ACC112 (cell line): ENCODE measurements at regions not wholly inside any gene's neighbourhood (a gene's known extent, or its start where the extent isn't known, plus 50 kb on each side); places are given as distances from the start of the nearest gene placed in this dataset.

Experiments used
- H2AFZ ChIP-seq: fragments of 200-600 bp; sonication (generic); one replicate; pipeline ENCODE4 v1.6.0; 2017; ENCODE audit warnings: antibody characterized with exemption, low read length; ENCODE audit not compliant: unreplicated experiment
- H3K27ac ChIP-seq: fragments of 200-600 bp; sonication (generic); 2 replicates; pipeline ENCODE4 v1.5.1; 2014; ENCODE audit warnings: low read depth, mild to moderate bottlenecking, antibody characterized with exemption, low read length, moderate library complexity
- H3K27me3 ChIP-seq: fragments of 200-600 bp; sonication (generic); 2 replicates; pipeline ENCODE4 v1.6.1; 2014; ENCODE audit warnings: mild to moderate bottlenecking, antibody characterized with exemption, low read length, moderate library complexity, mixed read lengths; ENCODE audit not compliant: insufficient read depth
- H3K36me3 ChIP-seq: fragments of 200-600 bp; sonication (generic); 2 replicates; pipeline ENCODE4 v1.6.1; 2016; ENCODE audit warnings: mild to moderate bottlenecking, antibody characterized with exemption, low read length, moderate library complexity, mixed read lengths; ENCODE audit not compliant: insufficient read depth
- H3K4me1 ChIP-seq: fragments of 200-600 bp; sonication (generic); one replicate; pipeline ENCODE4 v1.6.1; 2016; ENCODE audit warnings: low read length, mixed read lengths; ENCODE audit not compliant: insufficient read depth, unreplicated experiment, control insufficient read depth
- H3K4me3 ChIP-seq: fragments of 200-600 bp; sonication (generic); 2 replicates; pipeline ENCODE4 v1.5.1; 2014; ENCODE audit warnings: mild to moderate bottlenecking, low read depth, low read length
- H3K79me2 ChIP-seq: fragments of 200-600 bp; sonication (generic); one replicate; pipeline ENCODE4 v1.6.0; 2016; ENCODE audit warnings: low read length; ENCODE audit not compliant: control insufficient read depth, unreplicated experiment, insufficient read depth

DNA sequence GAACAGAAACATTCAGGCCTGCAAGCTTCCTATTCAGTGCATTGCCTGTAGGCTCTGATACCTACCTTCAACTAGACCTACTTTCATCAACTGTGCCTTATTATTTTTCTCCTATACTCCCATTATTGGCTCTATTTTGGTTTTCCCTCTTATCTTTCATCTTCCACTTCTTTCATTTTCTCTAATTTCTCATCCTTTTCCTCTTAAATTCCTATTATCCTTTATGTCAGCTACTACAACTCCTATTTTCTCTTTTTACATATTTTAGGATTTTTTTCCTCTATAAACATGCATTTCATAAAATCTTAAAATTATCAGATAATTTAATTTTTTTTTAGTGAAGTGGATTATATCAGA, 61.6 kb upstream of the PRDM8 start:
- H3K27ac ChIP-seq: no peak overlapping the region
- no peaks in the 10 kb centered on the region for H3K27me3 ChIP-seq
- H3K4me3 ChIP-seq: no peak overlapping the region
- H3K36me3 ChIP-seq: no peaks in the 10 kb centered on the region
- H3K79me2 ChIP-seq: no peaks in the 10 kb centered on the region
- H2AFZ ChIP-seq: no peak overlapping the region
- H3K4me1 ChIP-seq: peaks cover 27% of the 10 kb centered on the region

- peaks cover 27% of the 10 kb centered on the region for H3K4me1 ChIP-seq
- H3K4me3 ChIP-seq: no peak overlapping the region
- no peak overlapping the region for H3K27ac ChIP-seq
- no peak overlapping the region for H2AFZ ChIP-seq
- no peaks in the 10 kb centered on the region for H3K27me3 ChIP-seq
- H3K79me2 ChIP-seq: no peaks in the 10 kb centered on the region
- no peaks in the 10 kb centered on the region for H3K36me3 ChIP-seq
Observed at GRCh38 chr4:80134936-80135701, 62.1 kb upstream of the ANTXR2 start.

GRCh38 chr4:80133240-80133783, 60.3 kb upstream of the ANTXR2 start:
- Histone ChIP-seq H3K27ac (no peak overlapping the region), H3K36me3 (no peaks in the 10 kb centered on the region), H3K4me1 (peaks cover 24% of the 10 kb centered on the region), H3K4me3 (no peak overlapping the region), H2AFZ (no peak overlapping the region), H3K79me2 (no peaks in the 10 kb centered on the region), H3K27me3 (no peaks in the 10 kb centered on the region)

GRCh38 chr4:80129785-80130184, 56.8 kb upstream of the ANTXR2 start:
- Histone ChIP-seq H3K4me1 (peaks cover 36% of the 10 kb centered on the region), H2AFZ (no peak overlapping the region), H3K27me3 (no peaks in the 10 kb centered on the region), H3K36me3 (no peaks in the 10 kb centered on the region), H3K79me2 (no peaks in the 10 kb centered on the region), H3K4me3 (no peak overlapping the region), H3K27ac (no peak overlapping the region)

DNA sequence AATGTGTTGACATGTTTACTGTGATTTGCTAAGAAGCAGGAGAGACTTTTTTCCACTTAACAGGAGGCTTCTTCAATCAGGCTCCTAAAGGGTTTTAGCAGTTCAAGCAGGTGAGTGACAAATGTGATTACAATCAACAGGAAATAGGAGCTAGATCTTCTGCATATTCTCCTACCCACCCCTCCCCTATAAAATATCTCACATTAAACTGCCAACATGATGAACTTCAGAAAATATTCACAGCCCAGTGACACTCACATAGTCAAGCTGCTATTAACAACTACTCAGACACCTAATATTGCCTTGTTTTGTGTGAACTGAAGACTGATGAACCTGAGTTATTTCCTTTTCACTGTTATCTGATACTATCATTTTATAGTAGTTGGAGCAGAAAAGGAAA, 55.9 kb upstream of the ANTXR2 start:
- Histone ChIP-seq H3K27ac (no peak overlapping the region), H2AFZ (no peak overlapping the region), H3K79me2 (no peaks in the 10 kb centered on the region), H3K36me3 (no peaks in the 10 kb centered on the region), H3K4me3 (no peak overlapping the region), H3K27me3 (no peaks in the 10 kb centered on the region), H3K4me1 (peaks cover 40% of the 10 kb centered on the region)

DNA sequence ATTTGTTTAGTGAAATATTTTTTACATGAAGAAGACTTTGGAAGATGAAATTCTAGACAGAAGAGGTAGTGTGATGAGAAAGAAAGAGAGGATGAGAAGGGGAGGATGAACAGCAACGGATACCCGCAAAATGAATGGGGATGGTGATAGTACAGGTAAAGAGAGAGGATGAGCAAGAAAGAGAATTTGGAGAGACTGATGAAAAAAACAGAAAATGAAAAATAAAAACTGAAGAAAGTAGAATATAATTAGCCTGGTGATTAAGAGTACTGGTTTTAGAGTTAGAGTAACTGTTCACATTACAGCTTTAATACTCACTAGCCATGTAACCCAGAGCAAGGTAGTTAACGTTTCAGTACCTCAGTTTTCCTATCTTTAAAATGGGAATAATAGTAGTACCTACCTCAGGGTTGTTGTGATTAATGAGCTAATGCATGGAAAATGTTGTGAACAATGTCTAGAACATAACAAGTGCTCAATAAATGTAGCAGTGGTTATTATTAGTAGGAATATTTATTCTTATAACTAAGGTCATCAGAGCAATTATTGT, 54.9 kb upstream of the ANTXR2 start:
- H3K4me1 ChIP-seq: peaks cover 40% of the 10 kb centered on the region

GRCh38 chr4:80126435-80126834, 53.4 kb upstream of the ANTXR2 start:
- Histone ChIP-seq H3K4me3 (no peak overlapping the region), H3K36me3 (no peaks in the 10 kb centered on the region), H3K79me2 (no peaks in the 10 kb centered on the region), H3K4me1 (peaks cover 40% of the 10 kb centered on the region), H3K27ac (peak overlapping the region; percentile 59), H2AFZ (peak overlapping the region; percentile 9), H3K27me3 (no peaks in the 10 kb centered on the region)

More for the DNA sequence above, 54.9 kb upstream of the ANTXR2 start:
- no peak overlapping the region for H3K4me3 ChIP-seq
- H3K27ac ChIP-seq: peak overlapping the region; percentile 48
- H3K27me3 ChIP-seq: no peaks in the 10 kb centered on the region
- H2AFZ ChIP-seq: no peak overlapping the region
- H3K36me3 ChIP-seq: no peaks in the 10 kb centered on the region
- H3K79me2 ChIP-seq: no peaks in the 10 kb centered on the region

GRCh38 chr4:80125252-80126177, 52.5 kb upstream of the ANTXR2 start:
- H2AFZ ChIP-seq: peak overlapping the region; percentile 74
- H3K27me3 ChIP-seq: no peaks in the 10 kb centered on the region
- no peaks in the 10 kb centered on the region for H3K79me2 ChIP-seq
- no peaks in the 10 kb centered on the region for H3K36me3 ChIP-seq
- H3K4me1 ChIP-seq: peaks cover 40% of the 10 kb centered on the region
- peak overlapping the region; percentile 44 for H3K4me3 ChIP-seq
- peak overlapping the region; percentile 11 for H3K27ac ChIP-seq

DNA sequence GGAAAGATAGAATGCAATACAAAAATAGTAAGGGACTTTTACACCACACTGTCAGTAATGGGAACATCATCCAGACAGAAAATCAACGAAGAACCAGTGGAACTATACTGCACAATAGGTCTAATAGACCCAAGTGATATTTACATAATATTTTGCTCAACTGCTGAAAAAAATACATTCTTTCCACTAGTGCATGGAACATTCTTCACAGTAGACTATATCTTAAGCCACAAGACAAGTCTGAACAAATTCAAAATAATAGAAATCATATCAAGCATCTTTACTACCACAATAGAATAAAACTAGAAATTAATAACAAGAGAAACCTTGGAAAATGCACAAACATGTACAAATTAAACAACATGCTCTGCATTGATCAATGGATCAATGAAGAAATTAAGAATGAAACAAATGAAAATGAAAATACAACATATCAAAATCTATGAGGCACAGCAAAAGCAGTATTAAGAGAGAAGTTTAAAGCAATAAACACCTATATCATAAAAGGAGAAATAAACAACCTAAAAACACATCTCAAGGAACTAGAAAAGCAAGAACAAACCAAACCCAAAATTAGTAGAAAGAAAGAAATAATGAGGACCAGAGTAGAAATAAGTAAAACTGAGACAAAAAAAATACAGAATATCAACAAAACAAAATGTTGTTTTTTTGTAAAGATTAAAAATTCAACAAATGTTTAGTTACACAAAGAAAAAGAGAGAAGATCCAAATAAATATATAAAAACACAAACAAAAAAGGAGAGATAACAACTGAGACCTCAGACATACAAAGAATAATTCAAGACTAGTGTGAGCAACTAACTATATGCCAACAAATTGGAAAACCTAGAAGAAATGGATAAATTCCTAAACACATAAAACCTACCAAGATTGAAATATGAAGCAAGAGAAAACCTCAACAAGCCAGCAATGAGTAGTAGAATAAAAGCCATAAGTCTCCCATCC, 51.5 kb upstream of the ANTXR2 start:
- no peaks in the 10 kb centered on the region for H3K36me3 ChIP-seq
- H3K79me2 ChIP-seq: no peaks in the 10 kb centered on the region
- peaks cover 40% of the 10 kb centered on the region for H3K4me1 ChIP-seq
- H3K4me3 ChIP-seq: peak overlapping the region; percentile 44
- no peaks in the 10 kb centered on the region for H3K27me3 ChIP-seq
- peak overlapping the region; percentile 11 for H3K27ac ChIP-seq
- H2AFZ ChIP-seq: peak overlapping the region; percentile 74
